ENCODE measurements at regions not wholly inside any gene's neighbourhood (a gene's known extent, or its start where the extent isn't known, plus 50 kb on each side); places are given as distances from the start of the nearest gene placed in this dataset.
"Not testable (repeated sequence)": the region's sequence is repeated elsewhere in the genome, so short reads cannot be mapped to it uniquely, and the experiment has no call there.

GRCh38 chr14:106727962-106728361 is 1201.6 kb downstream of the TMEM121 start:
- not testable (repeated sequence) for DNase-seq (ENCODE audit: low spot score); H3K27ac ChIP-seq (ENCODE audit: low read depth in 1 of 2, low read length in 2 of 2); H3K9me3 ChIP-seq (ENCODE audit: control insufficient read depth in 4 of 4, low read length in 3 of 4); H3K9ac ChIP-seq (ENCODE audit: low read depth in 1 of 2, low read length in 2 of 2); H3K36me3 ChIP-seq (ENCODE audit: control insufficient read depth in 4 of 4, insufficient read depth in 3 of 4, low read depth in 1 of 4, low read length in 3 of 4); H3K4me1 ChIP-seq (ENCODE audit: control insufficient read depth in 4 of 4, insufficient read depth in 4 of 4, low read length in 3 of 4); H3K4me3 ChIP-seq (ENCODE audit: low read depth in 1 of 3, low read length in 3 of 3); H3K27me3 ChIP-seq (ENCODE audit: control insufficient read depth in 4 of 4, insufficient read depth in 4 of 4, low read length in 3 of 4)
- WGBS = no CpG with 5 or more reads among the region's 12 CpGs

- no peaks in the 10 kb centered on the region for H3K36me3 ChIP-seq (ENCODE audit: control insufficient read depth in 4 of 4, insufficient read depth in 3 of 4, low read depth in 1 of 4, low read length in 3 of 4)
- H3K9me3 ChIP-seq (ENCODE audit: control insufficient read depth in 4 of 4, low read length in 3 of 4) = no peaks in the 10 kb centered on the region
- no peak for DNase-seq (ENCODE audit: low spot score)
- TF ChIP-seq SP1 (IDR thresholded peaks at IDR 0.05) = no peak
- no peak for TF ChIP-seq NR2F2 (IDR thresholded peaks at IDR 0.05)
- no peak for TF ChIP-seq YY1 (IDR thresholded peaks at IDR 0.05)
- TF ChIP-seq REST (IDR thresholded peaks at IDR 0.05) = no peak
- no peak overlapping the region for H3K9ac ChIP-seq (ENCODE audit: low read depth in 1 of 2, low read length in 2 of 2)
- WGBS = no CpG with 5 or more reads among the region's 1 CpG
- H3K27me3 ChIP-seq (ENCODE audit: control insufficient read depth in 4 of 4, insufficient read depth in 4 of 4, low read length in 3 of 4) = no peaks in the 10 kb centered on the region
- no peak overlapping the region for H3K4me3 ChIP-seq (ENCODE audit: low read depth in 1 of 3, low read length in 3 of 3)
- peaks cover 0 to 5% (median 0%) of the 10 kb centered on the region in 4 donors for H3K4me1 ChIP-seq (ENCODE audit: control insufficient read depth in 4 of 4, insufficient read depth in 4 of 4, low read length in 3 of 4)
- H3K27ac ChIP-seq (ENCODE audit: low read depth in 1 of 2, low read length in 2 of 2) = no peak overlapping the region
Observed at GRCh38 chr14:106728611-106729010, 1202.2 kb downstream of the TMEM121 start.

GRCh38 chr14:106729551-106729950 is 1203.2 kb downstream of the TMEM121 start:
- Histone ChIP-seq H3K9ac (ENCODE audit: low read depth in 1 of 2, low read length in 2 of 2) (no peak overlapping the region), H3K36me3 (ENCODE audit: control insufficient read depth in 4 of 4, insufficient read depth in 3 of 4, low read depth in 1 of 4, low read length in 3 of 4) (no peaks in the 10 kb centered on the region), H3K27me3 (ENCODE audit: control insufficient read depth in 4 of 4, insufficient read depth in 4 of 4, low read length in 3 of 4) (no peaks in the 10 kb centered on the region), H3K9me3 (ENCODE audit: control insufficient read depth in 4 of 4, low read length in 3 of 4) (no peaks in the 10 kb centered on the region), H3K4me3 (ENCODE audit: low read depth in 1 of 3, low read length in 3 of 3) (no peak overlapping the region), H3K27ac (ENCODE audit: low read depth in 1 of 2, low read length in 2 of 2) (no peak overlapping the region), H3K4me1 (ENCODE audit: control insufficient read depth in 4 of 4, insufficient read depth in 4 of 4, low read length in 3 of 4) (peaks cover 0 to 5% (median 0%) of the 10 kb centered on the region in 4 donors)
- no CpG with 5 or more reads among the region's 2 CpGs for WGBS
- no peak for DNase-seq (ENCODE audit: low spot score)
- no peak for TF ChIP-seq RXRA (IDR thresholded peaks at IDR 0.05)
- no peak for TF ChIP-seq FOXA1 (IDR thresholded peaks at IDR 0.05)
- no peak for TF ChIP-seq ZBTB33 (IDR thresholded peaks at IDR 0.05)
- TF ChIP-seq FOXA2 (IDR thresholded peaks at IDR 0.05) = no peak
- no peak for TF ChIP-seq JUND (IDR thresholded peaks at IDR 0.05)
- TF ChIP-seq HNF4G (IDR thresholded peaks at IDR 0.05) = no peak
- no peak for TF ChIP-seq NR2F2 (IDR thresholded peaks at IDR 0.05)
- no peak for TF ChIP-seq YY1 (IDR thresholded peaks at IDR 0.05)
- no peak for TF ChIP-seq SP1 (IDR thresholded peaks at IDR 0.05)
- no peak for TF ChIP-seq RAD21 (IDR thresholded peaks at IDR 0.05)
- no peak for TF ChIP-seq HNF4A (conservative IDR thresholded peaks at IDR 0.05)
